Hindlimb muscle (tissue), 1 donor: ENCODE measurements at regions not wholly inside any gene's neighbourhood (a gene's known extent, or its start where the extent isn't known, plus 50 kb on each side); places are given as distances from the start of the nearest gene placed in this dataset.
"Not testable (repeated sequence)": the region's sequence is repeated elsewhere in the genome, so short reads cannot be mapped to it uniquely, and the experiment has no call there.

Experiments
- DNase-seq: peaks from one replicate; pipeline ENCODE4 v3.0.0-alpha.2; 2013

DNA sequence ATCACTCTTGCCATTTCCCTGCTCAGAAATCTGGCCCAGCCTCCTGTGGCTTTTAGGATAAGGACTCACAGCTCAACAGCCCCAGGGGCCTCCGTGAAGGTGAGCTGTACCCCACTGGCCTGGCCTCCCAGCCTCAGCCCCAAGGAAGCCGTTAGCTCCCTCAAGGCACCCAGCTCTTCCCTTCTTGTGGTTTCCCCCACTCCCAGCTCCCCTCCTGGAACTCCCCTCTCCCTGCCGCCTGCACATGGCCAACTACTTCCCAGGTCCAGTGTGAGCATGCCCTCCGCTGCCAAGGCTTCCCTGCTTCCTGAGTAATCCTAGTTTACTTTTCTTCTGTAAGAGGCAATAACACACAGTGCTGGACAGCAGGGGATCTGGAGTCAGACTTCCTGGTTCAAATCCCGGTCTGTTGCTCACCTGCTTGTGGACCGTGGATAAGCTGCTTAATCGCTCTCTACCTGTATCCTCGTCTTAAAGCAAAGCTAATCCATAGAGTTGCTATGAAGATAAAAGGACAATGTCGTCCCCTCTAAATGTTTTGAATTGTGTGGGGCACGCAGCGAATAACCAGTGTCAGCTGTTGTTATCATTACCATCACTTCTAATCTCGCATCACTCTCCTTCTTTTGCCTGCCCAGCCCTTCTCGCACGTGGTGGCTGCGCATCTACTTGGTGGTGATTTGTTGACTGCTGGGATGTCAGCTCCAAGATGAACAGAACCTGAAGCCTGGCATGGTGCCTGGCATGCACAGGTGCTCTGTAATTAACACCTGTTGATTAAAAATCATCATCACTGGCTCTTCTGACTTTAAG is 86.6 kb downstream of the C5orf15 start:
- no peak for DNase-seq

DNA sequence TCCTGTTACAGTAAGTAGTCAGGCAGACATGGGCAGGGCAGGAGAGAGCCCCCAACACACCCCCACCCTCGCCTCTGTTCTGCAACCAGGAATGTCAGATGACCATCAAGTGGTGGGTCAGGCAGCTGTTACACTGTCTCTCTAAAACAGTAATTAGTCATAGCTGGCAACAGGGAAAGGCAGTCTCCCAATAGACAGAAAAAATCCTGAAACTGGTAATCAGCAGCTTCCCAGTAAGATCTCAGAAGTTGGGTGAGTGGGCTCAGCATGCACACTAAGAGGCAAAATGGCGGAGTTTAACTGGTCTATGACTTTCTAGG is 90.2 kb downstream of the C5orf15 start:
- no peak for DNase-seq

DNA sequence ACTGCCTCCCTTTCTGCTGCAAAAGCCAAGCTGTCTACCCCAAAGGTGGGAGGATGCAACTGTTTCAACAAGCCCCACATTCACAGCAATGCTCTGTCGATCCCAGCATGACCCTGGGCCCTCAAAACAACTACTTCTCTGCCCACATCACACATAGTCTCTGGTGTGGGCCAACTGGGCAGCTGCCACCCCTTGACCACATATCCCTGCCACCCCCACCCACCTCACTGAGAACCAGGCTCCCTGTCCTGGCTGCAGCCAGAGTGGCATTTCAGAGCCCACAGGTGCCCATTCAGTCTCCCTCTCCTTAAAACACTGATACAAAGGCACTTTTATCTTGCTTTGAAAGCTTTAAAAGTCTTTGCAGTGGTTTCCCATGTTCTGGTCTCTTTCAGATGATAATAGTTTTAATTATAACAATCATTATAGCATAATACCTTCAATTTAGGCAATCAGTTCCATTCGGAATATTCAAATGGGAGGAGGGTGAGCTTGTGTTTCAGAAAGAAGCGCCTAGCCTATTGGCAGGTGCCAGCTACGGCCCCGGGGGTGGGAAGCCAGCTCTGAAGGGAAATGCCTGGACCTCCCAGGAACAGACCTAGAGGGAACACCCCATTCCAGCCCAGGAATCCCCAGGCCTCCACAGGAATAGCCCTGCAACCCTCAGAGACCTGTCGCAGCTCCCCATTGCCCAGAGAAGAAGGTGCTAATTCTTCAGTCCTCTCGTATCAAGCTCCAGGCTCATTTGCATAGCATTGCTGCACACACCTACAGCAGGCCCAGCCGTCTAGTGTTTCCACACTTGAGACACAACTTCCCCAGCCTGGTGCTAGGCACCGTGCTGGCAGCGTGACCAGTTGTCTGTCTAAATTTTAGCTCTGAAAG is 90.8 kb downstream of the C5orf15 start:
- DNase-seq, result no peak

DNA sequence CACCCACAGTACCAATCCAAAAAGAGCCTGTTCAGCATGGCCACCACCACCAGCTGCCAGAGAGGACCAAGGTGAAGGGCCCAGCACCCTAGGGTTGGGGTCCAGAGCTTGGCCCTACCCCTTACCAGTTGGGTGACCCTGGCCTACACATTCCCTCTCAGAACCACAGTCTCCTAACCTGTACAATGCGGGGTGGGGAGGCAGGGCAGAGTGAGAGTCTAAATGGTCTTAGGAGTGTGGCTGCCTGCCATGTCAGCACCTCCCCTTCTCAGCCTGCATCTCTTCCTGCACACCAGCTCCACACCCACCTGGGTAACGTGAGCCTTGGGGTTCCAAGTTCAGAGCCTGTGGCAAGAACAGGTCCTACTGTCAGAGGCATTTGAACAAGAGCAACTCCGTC is 92.2 kb downstream of the C5orf15 start:
- DNase-seq, result no peak

DNA sequence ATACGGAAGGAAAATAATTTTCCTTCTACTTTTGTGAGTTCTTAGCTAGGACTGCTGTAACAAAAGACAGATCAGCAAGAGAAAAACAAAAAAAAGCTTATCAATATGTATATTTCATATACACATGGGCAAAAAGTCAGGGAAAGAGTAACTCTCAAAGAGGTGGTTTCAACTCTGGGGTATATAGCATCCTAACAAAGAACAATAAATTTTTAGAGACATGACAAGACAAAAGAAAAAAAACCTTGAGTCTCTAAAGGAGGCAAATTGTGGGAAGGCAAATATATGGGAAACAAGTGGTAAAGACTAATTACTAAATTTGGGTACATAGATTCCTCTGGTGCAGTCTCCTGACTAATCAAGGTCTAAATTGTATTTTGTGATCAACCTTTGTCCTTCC is 93.2 kb downstream of the C5orf15 start:
- no peak for DNase-seq

DNA sequence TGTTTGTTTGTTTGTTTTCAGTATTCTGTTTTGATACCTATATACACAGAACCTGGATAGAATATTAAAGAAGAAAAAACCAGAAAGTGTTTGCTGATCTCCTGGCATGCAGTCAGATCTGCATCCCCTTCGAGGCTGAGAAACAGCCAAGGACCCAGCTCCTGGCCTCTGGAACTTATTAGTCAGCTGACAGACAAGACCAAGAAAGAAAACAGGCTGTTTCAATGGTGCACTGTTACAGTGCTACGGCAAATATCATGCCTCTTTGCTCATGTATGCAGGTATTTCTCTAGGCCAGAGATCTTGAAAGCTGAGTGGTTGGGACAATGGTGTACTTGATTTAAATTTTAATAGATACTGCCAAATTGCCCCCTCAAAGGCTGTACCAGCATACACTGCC is 95.0 kb downstream of the C5orf15 start:
- DNase-seq, result no peak

DNA sequence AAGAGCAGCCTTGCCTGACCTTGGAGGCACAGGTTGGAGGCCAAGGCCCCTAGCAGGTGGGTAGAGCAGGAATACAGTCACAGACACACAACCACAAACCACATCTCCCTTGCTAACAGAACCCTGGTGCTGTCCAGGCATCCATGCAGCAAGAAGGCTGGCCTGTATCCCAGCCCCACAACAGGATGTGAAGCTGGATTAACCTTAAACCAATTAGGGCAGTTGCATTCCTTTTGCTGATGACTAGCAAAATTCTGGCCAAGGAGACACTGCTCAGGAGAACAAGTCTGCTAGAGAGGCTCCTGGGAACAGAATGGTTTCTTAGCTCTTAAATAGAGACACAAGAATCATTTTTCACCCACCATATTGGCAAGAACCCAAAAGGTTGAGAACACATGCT is 97.8 kb downstream of the C5orf15 start:
- DNase-seq, result no peak

DNA sequence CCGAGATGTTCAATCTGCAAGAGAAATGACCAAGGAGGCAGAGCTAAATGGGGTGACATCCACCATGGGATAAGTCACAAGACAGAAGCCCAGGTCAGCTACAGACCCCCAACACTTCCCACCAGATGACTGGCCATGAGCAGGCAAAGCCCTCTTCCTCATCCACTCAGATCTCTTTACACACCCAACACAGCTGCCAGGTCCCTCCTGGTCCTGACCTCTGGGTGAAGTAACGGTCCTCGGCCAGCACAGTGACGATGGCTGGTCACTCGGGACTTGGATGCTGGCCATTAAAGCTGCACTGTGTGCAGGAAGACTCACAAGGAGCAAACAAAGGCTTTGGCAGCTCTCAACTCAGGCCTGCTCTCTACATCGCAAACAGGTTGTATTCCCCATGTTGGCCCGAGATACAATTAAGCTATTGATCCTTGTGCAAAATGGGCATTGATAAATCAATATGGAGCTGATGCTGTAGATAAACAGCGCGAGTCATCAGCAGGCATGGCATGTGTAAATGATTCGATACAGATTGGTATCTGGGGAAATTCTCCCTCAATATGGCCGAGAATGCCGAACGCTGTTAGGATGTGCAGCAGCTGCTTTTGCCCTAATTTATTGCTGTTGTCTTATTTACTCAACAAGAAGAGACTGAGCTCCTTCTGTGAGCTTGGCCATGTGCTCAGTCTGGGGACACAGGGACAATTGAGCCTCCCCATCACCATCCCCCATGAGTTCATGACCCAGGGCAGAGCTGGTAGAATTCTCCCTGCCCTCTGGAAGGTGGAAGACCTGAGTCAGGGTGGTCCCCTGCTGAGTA is 98.7 kb downstream of the C5orf15 start:
- no peak for DNase-seq

DNA sequence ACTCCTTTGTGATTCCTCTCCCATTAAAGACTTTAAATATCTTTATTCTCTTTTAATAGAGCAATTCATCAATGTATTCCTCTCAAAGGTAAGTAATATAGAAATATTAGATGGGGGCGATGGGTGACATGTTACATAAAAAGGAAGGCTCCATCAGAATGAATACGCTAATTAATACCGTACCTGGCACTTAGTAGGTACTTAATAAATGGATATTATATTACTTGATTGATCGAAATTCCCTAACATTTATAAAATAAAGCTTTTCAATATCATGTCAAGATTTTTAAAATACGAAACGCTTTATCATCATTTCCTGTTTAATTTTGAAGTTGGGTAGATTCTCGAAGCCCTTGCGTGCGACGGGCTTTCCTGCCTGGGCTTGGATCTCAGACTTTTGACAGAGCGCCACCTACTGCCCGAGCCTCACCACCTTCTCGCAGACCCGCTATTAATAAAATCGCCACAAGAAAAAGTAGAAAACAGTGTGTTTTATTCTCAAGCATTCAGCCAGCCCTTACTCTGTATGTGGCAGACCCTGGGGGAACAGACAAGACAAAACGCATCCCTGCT is 99.4 kb downstream of the C5orf15 start:
- peak; percentile 78 for DNase-seq

DNA sequence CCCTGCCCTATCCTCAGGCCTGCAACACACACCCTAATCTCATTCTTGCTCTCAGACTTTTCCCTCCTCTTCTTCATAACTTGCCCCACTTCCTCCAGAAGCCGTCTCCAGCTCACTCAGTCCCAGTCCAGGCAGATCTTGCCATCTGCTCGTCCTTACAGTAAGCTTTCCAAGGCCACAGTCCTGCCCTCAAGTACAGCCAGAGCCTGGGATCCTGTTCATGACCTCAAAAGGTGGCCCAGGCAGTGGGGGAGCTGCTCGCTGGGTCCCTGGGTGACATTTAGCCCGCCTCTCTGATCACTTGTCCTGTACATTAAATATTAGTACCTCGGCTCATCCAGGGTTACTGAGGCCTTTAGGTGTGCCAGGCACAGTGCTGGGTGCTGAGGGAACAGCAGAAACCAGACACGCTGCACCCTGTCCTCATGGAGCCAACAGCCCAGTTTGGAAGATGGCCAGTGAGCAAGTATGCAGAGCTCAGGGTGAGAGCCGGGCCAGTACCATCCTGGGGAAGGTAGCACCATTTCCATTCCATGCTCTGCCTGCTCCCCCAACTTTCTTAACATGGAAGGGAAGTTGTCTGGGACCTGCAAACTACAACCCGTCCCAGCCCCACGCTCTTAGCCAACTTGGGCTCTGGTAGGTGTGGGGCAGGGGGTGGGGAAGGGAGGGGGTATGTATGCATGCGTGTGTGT is 100.4 kb downstream of the C5orf15 start:
- no peak for DNase-seq

DNA sequence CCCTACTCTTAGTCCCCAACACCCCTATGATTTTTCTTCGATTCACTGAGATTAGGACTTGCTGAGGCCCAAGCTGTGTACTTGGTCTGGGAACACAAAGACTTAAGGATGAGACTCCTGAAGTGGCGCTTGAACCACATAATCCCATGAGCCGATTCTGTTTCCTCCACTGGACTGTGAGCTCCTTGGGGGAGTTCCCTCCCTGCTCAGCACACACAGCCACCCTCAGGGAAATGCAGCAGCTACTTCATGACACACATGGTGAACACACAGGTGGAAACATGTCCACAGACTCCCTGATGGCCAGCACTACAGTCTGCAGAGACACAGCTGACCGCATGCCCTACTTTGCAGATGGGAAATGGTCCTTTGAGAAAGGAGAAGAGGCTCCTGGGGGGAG is 101.1 kb downstream of the C5orf15 start:
- DNase-seq, result no peak

DNA sequence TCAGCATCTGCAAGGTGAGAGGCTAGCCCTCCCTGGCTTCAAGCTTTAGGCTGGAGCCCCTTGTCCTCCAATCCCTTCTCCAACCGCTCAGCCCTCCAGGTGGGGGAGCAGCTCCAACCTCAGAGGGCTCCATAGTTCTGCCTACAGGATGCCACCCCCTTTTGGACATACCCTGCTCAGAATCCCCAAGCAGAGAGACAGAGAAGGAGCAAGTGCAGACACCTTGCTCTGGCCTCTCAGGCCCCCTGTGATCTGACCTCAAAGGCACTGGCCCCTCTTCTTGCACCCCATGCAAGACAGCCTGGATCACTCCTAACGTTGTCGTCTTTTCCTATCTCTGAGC is 101.6 kb downstream of the C5orf15 start:
- DNase-seq, result no peak

DNA sequence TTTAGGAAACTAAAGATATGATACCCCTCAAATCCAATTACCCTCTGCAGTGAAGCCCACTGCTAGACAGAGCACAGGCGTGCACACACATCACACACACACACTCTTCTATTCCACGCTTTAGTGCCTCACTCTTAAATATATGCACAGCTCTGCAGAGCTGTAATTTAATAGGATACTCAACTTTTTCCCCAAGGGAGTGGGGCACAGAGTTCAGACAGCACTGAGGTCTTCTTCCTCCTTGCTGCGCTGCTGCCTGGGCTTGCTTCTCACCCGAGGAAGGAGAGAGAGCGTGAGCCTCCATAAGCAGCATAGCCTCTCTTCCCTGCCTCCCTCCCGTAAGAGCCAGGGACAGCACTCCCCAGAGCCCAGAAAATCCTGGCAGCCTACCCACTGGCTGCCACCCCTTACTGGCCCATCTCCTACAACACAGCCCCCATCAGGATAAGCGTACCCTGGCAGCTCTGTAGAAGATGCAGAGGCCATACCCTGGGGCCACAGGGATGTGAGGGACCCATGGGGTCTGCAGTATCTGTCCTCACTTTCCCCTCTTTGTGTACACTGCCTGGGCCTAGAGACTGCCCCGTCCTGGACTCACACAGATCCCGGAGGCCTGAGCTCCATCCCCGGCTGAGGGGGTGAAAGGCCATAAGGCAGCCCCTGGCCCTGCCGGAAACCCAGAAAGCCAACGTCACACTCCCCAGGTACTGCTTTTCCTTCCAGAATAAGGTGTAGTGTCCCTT is 102.1 kb downstream of the C5orf15 start:
- DNase-seq, result no peak

DNA sequence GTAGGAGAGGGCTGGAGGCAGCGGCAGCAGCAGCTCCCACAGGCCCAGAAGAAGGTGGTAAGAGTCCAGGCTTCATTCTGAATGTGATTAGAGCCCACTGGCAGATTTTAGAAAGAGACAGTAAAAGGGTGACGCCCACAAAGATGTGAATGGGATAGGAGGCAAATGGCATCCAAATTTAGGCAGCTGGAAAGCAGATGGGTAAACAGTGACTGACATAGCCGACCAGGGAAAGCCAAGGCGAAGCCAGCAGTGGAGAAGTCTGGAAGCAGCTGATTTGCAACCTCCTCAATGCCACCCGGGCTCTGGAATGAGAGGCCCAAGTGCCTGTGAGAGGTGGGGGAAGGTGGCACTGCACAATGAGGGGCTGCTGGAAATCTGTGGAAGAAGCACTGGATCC is 103.3 kb downstream of the C5orf15 start:
- DNase-seq, result no peak

DNA sequence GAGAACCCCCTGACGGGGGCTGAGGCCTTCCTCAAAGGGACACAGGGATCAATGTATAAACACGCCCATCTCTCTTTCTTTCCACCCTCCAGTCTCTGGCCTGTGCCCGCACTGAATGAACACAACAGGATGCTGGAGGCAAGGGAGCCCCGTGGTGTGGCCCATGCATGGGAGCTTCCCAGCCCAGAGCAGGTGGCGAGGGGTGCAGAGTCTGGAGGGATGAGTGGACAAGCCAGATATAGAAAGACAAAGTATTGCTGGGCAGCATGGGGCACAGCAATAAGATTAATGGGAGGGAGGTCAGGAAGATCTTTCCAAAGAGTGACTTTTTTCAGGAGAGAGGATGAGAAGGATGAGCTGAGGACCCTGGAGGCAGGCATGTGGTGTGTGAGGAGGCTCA is 103.7 kb downstream of the C5orf15 start:
- DNase-seq, result no peak

DNA sequence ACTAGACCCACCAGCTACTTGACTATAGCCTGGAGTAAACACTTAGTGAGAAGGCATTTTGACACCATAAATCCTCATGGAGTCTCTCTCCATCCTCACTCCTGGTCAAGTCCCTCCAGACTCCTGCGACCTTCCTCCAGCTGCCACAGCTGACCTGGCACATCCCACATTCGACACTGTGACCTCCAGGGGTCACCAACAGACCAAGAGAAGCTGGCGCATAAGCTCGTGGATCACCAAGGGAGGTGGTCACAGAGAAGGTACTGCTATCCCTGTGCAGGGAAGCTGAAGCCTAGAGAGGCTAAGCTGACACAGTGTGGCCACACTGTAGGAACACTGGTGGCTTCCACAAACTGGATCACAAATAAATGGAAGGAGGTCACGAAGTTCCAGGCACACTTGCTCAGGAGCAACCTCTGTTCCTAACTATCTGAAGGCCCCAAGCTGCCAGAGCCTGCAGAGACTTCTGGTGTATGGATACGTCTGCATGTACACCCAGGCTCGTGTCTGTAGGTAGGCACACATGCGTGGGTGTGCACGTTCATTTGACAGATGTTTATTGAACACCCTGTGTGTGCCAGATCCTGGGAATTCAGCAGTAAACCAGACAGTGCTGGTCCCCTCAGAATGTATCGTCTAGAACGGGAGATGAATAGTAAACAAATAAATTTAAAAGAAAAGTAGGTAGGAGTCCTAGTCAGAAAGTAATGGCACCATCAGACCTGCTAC is 104.4 kb downstream of the C5orf15 start:
- no peak for DNase-seq

DNA sequence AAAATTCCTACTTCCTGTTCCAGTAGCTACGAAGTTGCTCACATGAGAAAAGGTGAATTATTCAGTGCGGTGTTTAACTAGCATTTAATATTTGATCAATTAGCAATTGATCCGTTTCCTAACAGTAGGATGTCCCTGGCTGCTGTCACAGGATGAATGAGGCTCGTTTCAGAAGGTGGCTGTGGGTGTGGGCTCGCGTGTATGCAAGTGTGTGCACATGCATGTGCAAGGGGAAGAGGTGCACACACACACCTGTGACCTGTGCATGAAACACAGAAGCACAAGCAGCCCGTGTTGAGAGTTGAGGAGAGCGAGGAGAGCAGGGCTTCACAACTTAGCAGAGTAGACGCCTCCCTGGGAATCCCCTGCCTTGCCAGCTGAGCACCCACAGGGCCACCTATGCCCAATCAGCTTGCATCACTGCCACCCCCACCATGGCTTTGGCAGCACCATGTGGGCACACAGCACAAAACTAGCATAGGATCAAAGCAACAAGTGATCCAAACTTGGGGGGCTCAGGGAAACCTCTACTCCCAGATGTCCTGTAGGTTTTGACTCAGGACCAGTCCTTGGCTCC is 107.2 kb downstream of the C5orf15 start:
- DNase-seq, result no peak

DNA sequence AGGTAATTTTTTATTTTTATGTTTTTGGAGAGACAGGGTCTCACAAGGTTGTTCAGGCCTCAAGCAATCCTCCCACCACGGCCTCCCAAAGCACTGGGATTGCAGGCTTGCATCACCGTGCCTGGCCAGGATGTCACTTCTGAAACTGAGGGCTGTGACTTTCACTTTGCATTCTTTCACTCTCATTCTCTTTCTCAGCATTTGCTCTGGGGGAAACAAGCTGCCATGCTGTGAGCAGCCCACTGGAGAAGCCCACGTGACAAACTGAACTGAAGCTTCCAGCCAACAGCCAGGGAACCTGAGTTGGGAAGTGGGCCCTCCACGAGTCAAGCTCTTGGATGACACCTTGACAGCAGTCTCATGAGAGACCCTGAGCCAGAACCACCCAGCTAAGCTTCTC is 109.4 kb downstream of the C5orf15 start:
- DNase-seq, result no peak

DNA sequence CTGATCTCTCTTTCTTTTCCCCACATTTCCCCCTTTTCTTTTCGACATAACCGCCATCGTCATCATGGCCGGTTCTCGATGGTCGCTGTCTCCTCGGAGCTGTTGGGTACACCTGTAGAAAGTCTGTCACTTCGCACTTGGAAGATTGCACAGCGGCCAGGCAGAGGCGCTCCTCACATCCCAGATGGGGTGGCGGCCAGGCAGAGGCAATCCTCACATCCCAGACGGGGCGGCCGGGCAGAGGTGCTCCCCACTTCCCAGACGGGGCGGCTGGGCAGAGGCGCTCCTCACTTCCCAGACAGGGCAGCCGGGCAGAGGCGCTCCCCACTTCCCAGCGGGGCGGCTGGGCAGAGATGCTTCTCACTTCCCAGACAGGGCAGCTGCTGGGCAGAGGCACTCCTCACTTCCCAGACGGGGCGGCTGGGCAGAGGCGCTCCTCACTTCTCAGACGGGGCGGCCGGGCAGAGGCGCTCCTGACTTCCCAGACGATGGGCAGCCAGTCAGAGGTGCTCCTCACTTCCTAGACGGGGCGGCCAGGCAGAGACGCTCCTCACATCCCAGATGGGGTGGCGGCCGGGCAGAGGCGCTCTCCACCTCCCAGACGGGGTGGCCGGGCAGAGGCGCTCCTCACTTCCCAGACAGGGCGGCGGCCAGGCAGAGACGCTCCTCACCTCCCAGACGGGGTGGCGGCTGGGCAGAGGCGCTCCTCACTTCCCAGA is 110.7 kb downstream of the C5orf15 start:
- not testable (repeated sequence) for DNase-seq

DNA sequence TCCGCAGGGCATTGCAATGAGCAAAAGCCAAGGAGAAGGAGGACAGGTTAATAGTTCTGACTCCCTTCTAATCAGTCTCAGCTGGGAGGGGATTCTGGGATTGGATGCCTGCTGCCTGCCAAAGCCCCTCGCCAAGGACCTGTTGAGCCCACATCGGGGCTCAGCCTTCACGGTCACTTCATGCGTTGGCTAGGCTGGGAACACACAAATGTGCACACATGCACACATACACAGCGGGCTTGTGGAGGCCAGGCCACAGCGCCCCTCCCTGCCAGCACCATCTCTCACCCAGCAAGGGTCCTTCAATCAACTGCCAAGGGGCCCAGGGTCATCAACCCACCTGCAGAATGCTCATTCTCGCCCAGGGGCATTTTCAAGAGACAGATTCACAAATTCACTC is 113.9 kb downstream of the C5orf15 start:
- DNase-seq, result no peak
